Stomach (tissue), 8 donors: ENCODE measurements at regions not wholly inside any gene's neighbourhood (a gene's known extent, or its start where the extent isn't known, plus 50 kb on each side); places are given as distances from the start of the nearest gene placed in this dataset.

Source experiments
- DNase-seq, 2 donors: peaks; one replicate each; pipeline versions ENCODE4 v3.0.0 to v3.0.0-alpha.2; 2013 to 2019
- H3K27ac ChIP-seq, 5 donors: fragments of 200-600 bp in 4 of 5; sonication (generic) in 4 of 5; one replicate each; pipeline ENCODE4 v1.5.1; 2013 to 2019; ENCODE audit warnings: mild to moderate bottlenecking in 1 of 5, moderate library complexity in 1 of 5
- H3K27me3 ChIP-seq, 3 donors: fragments of 200-600 bp; sonication (generic); one replicate each; pipeline ENCODE4 v1.5.1; 2017 to 2019; ENCODE audit warnings: mixed run types in 1 of 3
- H3K36me3 ChIP-seq, 4 donors: fragments of 200-600 bp; sonication (generic); 1 replicate in 3 of 4; 2 replicates in 1 of 4; pipeline ENCODE4 v1.5.1; 2016 to 2019
- H3K4me1 ChIP-seq, 4 donors: fragments of 200-600 bp; sonication (generic); one replicate each; pipeline ENCODE4 v1.5.1; 2016 to 2019
- H3K4me3 ChIP-seq, 4 donors: fragments of 200-600 bp; sonication (generic) in 3 of 4; one replicate each; pipeline ENCODE4 v1.5.1; 2016 to 2019; ENCODE audit warnings: mild to moderate bottlenecking in 1 of 4
- H3K9me3 ChIP-seq, 4 donors: fragments of 200-600 bp; sonication (generic); one replicate each; pipeline ENCODE4 v1.5.1; 2016 to 2019
- EP300 ChIP-seq: sonication (generic); formaldehyde crosslinking; IDR thresholded peaks from one replicate; pipeline ENCODE4 v1.6.1; 2017; ENCODE audit warnings: antibody characterized with exemption
- POLR2A ChIP-seq, 4 donors: fragments of 450-650 bp; IDR thresholded peaks; one replicate each; pipeline ENCODE4 v1.6.1; 2016; ENCODE audit warnings: antibody characterized with exemption in 4 of 4, control low read depth in 2 of 4, mild to moderate bottlenecking in 1 of 4, moderate library complexity in 1 of 4
- POLR2AphosphoS5 ChIP-seq, 3 donors: sonication (generic); formaldehyde crosslinking; IDR thresholded peaks; one replicate each; pipeline ENCODE4 v1.6.1; 2016; ENCODE audit warnings: antibody characterized with exemption in 3 of 3
- WGBS, 5 donors: extraction: QIAGEN DNeasy Blood & Tissue Kit in 3 of 5; methylation state at CpG; one replicate each; pipeline versions ENCODE4 v1.1.5 to v1.1.7; 2013 to 2018; 5-methylcytosine and 5-hydroxymethylcytosine counted together
- intact Hi-C: fragments of 100-400 bp; cut with DNase I; formaldehyde crosslinking; loops from one replicate; pipeline ENCODE4 v1.15.1; 2023; ENCODE audit warnings: low total_unique reads
- TF ChIP-seq, protein P1 (sequence below), 7 experiments: fragments of 450-650 bp in 4 of 7; fragments of 200-600 bp in 3 of 7; sonication (generic) in 3 of 7; IDR thresholded peaks; one replicate each; pipeline ENCODE4 v1.5.1; 2016 to 2019; ENCODE audit warnings: antibody characterized with exemption in 7 of 7, control low read depth in 2 of 7, mild to moderate bottlenecking in 1 of 7
- donor health status: healthy with polysubstance abuse.
- donor health status: Bipolar disorder and iron deficiency.
- donor health status: healthy.

DNA sequence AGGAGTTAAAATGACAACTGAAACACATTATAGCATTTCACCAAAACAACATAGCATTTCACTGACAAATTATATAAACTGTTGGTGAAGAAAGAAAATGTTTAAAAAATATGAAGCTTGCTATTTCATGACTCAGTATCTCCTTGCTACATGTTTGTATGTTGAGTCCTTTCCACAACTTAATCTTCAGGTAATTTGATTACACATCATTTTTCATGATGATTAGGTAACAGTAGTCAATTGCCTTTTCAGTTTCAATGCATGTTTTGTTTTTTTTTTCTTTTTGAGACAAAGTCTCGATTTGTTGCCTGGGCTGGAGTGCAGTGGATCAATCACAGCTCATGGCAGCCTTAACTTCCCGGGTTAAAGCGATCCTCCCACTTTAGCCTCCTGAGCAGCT lies 177.8 kb upstream of the PMFBP1 start:
- H3K27me3 ChIP-seq: no peaks in the 10 kb centered on the region

DNA sequence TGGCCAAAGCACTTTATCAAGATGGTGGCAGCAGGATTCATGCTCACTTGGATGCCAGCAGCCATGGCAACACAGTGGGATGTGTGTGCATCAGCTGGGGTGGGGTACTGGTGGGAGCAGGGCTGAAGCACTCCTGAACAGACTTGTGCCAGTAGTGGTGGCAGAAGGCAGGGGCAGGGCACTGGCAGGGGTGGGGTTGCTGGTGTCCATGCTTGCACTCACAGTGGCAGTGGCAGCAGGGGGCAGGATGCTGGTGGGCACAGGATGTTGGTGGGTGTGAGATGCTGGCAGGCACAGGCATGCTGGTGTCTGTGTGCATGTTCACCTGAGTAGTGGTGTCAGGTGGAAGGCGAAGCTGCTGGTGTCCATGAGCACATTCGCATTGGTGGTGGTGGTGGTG lies 161.0 kb upstream of the PMFBP1 start:
- DNase-seq: no peak
- intact Hi-C loops: no loop called here
- Histone ChIP-seq H3K9me3 (peaks cover 0 to 36% (median 6%) of the 10 kb centered on the region in 4 donors), H3K36me3 (no peaks in the 10 kb centered on the region), H3K4me1 (no peaks in the 10 kb centered on the region), H3K27me3 (no peaks in the 10 kb centered on the region), H3K27ac (no peak overlapping the region), H3K4me3 (no peak overlapping the region)
- TF ChIP-seq POLR2A (IDR thresholded peaks at IDR 0.05) (no peak), POLR2AphosphoS5 (IDR thresholded peaks at IDR 0.05) (no peak), EP300 (no peak)
- TF ChIP-seq, protein P1, sequence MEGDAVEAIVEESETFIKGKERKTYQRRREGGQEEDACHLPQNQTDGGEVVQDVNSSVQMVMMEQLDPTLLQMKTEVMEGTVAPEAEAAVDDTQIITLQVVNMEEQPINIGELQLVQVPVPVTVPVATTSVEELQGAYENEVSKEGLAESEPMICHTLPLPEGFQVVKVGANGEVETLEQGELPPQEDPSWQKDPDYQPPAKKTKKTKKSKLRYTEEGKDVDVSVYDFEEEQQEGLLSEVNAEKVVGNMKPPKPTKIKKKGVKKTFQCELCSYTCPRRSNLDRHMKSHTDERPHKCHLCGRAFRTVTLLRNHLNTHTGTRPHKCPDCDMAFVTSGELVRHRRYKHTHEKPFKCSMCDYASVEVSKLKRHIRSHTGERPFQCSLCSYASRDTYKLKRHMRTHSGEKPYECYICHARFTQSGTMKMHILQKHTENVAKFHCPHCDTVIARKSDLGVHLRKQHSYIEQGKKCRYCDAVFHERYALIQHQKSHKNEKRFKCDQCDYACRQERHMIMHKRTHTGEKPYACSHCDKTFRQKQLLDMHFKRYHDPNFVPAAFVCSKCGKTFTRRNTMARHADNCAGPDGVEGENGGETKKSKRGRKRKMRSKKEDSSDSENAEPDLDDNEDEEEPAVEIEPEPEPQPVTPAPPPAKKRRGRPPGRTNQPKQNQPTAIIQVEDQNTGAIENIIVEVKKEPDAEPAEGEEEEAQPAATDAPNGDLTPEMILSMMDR (IDR thresholded peaks at IDR 0.05): no peak
- 70 to 100% (median 99%) methylated on average over 2 of the region's 2 CpGs for WGBS, 5 donors

More for the DNA sequence above, 177.8 kb upstream of the PMFBP1 start:
- H3K4me1 ChIP-seq: no peaks in the 10 kb centered on the region
- H3K27ac ChIP-seq: no peak overlapping the region
- WGBS, 5 donors: 89 to 93% (median 91%) methylated on average over 3 of the region's 3 CpGs
- H3K36me3 ChIP-seq: no peaks in the 10 kb centered on the region
- H3K9me3 ChIP-seq: no peaks in the 10 kb centered on the region
- TF ChIP-seq POLR2A (IDR thresholded peaks at IDR 0.05): no peak
- no peak for DNase-seq
- intact Hi-C loops: no loop called here
- no peak overlapping the region for H3K4me3 ChIP-seq

DNA sequence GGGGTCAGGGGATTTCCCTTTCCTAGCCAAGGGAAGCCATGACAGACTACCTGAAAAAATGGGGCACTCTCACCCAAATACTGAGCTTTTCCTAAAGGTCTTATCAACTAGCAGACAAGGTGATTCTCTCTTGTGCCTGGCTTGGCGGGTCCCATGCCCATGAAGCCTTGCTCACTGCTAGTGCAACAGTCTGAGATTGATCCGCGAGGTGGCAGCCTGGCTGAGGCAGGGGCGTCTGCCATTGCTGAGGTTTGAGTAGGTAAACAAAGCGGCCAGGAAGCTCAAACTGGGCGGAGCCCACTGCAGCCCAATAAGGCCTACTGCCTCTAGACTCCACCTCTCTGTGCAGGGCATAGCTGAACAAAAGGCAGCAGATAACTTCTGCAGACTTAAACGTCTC lies 152.6 kb upstream of the PMFBP1 start:
- intact Hi-C loops: no loop called here
- 87 to 92% (median 88%) methylated on average over 6 to 7 of the region's 7 CpGs for WGBS, 5 donors

DNA sequence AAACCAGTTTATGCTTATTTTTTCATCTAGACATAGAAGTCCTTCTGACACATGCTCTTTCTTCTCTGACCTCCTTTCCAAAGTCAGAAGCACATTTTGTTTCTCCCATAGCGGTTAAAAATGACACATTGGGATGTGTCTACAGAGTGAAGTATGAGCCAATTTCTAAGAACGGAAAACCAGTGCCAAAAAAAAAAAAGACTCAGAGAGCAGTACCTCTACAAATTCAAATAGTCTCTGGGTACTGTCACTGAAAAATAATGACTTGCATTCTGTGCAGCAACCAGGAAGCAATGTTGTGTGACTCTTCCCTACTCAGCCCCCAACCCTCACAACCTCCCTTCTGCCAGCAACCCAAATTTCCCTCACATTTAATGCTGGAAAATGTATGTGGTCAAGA lies 145.5 kb upstream of the PMFBP1 start:
- no peak overlapping the region for H3K4me3 ChIP-seq
- DNase-seq: peak in 1 of 2 donors; percentile 12
- H3K36me3 ChIP-seq: no peaks in the 10 kb centered on the region
- WGBS, 5 donors: 39 to 72% (median 51%) methylated on average over 2 of the region's 2 CpGs
- no peaks in the 10 kb centered on the region for H3K4me1 ChIP-seq
- no peaks in the 10 kb centered on the region for H3K27me3 ChIP-seq
- H3K27ac ChIP-seq: no peak overlapping the region
- TF ChIP-seq POLR2A (IDR thresholded peaks at IDR 0.05): no peak
- TF ChIP-seq, protein P1 (IDR thresholded peaks at IDR 0.05): no peak
- no peak for TF ChIP-seq EP300
- TF ChIP-seq POLR2AphosphoS5 (IDR thresholded peaks at IDR 0.05): no peak
- peaks cover 0 to 21% (median 9%) of the 10 kb centered on the region in 4 donors for H3K9me3 ChIP-seq
- intact Hi-C loops: no loop called here

More for the DNA sequence above, 152.6 kb upstream of the PMFBP1 start:
- Histone ChIP-seq H3K4me1 (no peaks in the 10 kb centered on the region), H3K27ac (no peak overlapping the region), H3K27me3 (no peaks in the 10 kb centered on the region), H3K9me3 (peaks cover 0 to 31% (median 12%) of the 10 kb centered on the region in 4 donors), H3K4me3 (no peak overlapping the region), H3K36me3 (no peaks in the 10 kb centered on the region)
- DNase-seq: no peak
- TF ChIP-seq POLR2A (IDR thresholded peaks at IDR 0.05): no peak
- TF ChIP-seq POLR2AphosphoS5 (IDR thresholded peaks at IDR 0.05): no peak
- TF ChIP-seq, protein P1 (IDR thresholded peaks at IDR 0.05): no peak
- no peak for TF ChIP-seq EP300

DNA sequence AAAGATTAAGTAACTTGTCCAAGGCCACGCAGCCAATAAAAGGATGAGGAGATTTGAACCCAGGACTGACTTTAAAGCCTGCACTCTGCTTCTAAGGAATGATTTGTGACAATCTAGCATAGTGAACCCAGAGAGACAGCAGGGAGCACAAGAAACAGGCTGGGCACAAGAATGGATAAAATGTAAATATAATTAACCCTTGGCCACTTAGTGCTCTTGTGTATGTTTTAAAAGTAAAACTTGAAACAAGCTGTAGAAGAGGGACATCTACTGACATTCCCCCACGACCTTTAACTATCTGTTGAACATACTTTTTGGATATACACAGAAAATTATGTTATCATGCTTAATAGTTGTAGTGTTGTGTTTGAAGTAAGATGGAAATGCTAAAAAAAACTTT lies 141.9 kb upstream of the PMFBP1 start:
- TF ChIP-seq EP300: no peak
- TF ChIP-seq, protein P1 (IDR thresholded peaks at IDR 0.05): no peak
- no peak for TF ChIP-seq POLR2AphosphoS5 (IDR thresholded peaks at IDR 0.05)
- TF ChIP-seq POLR2A (IDR thresholded peaks at IDR 0.05): no peak
- 61 to 75% (median 62%) methylated on average over 2 of the region's 2 CpGs for WGBS, 5 donors
- no peaks in the 10 kb centered on the region for H3K4me1 ChIP-seq
- H3K27me3 ChIP-seq: no peaks in the 10 kb centered on the region
- DNase-seq: no peak
- H3K36me3 ChIP-seq: no peaks in the 10 kb centered on the region
- intact Hi-C loops: no loop called here
- no peak overlapping the region for H3K4me3 ChIP-seq
- H3K27ac ChIP-seq: no peak overlapping the region
- peaks cover 0 to 7% (median 2%) of the 10 kb centered on the region in 4 donors for H3K9me3 ChIP-seq
